ENCODE measurements at regions not wholly inside any gene's neighbourhood (a gene's known extent, or its start where the extent isn't known, plus 50 kb on each side); places are given as distances from the start of the nearest gene placed in this dataset.
"Not testable (repeated sequence)": the region's sequence is repeated elsewhere in the genome, so short reads cannot be mapped to it uniquely, and the experiment has no call there.

- peaks cover 9 to 10% of the 10 kb centered on the region in 2 donors for H3K27me3 Mint-ChIP-seq
Measured at GRCh38 chr9:88596376-88596775, 61.4 kb downstream of the NXNL2 start.

GRCh38 chr9:88604836-88605511 lies 70.0 kb downstream of the NXNL2 start:
- Mint-ChIP-seq H3K27me3 (peaks cover 6 to 11% of the 10 kb centered on the region in 2 donors), H3K27ac (no peak overlapping the region), H3K36me3 (no peaks in the 10 kb centered on the region), H3K4me3 (no peak overlapping the region), H3K9me3 (no peaks in the 10 kb centered on the region), H3K4me1 (no peaks in the 10 kb centered on the region)
- no peak for DNase-seq
- ATAC-seq (replicated peaks): no peak

More at GRCh38 chr9:88596376-88596775, 61.4 kb downstream of the NXNL2 start:
- Mint-ChIP-seq H3K4me1 (peaks cover 11 to 14% of the 10 kb centered on the region in 2 donors), H3K4me3 (no peak overlapping the region), H3K27ac (no peak overlapping the region), H3K36me3 (no peaks in the 10 kb centered on the region), H3K9me3 (no peaks in the 10 kb centered on the region)
- DNase-seq (no peak), ATAC-seq (replicated peaks) (peak; percentile 82 to 89)

- DNase-seq (no peak), ATAC-seq (replicated peaks) (no peak)
- Mint-ChIP-seq H3K36me3 (no peaks in the 10 kb centered on the region), H3K4me3 (no peak overlapping the region), H3K27ac (no peak overlapping the region), H3K9me3 (no peaks in the 10 kb centered on the region), H3K27me3 (peaks cover 4 to 16% of the 10 kb centered on the region in 2 donors), H3K4me1 (no peaks in the 10 kb centered on the region)
Measured at GRCh38 chr9:88605512-88606362, 70.8 kb downstream of the NXNL2 start.

- Mint-ChIP-seq H3K9me3 (peaks cover 15 to 19% of the 10 kb centered on the region in 2 donors), H3K36me3 (peaks cover 0 to 5% of the 10 kb centered on the region in 2 donors), H3K27me3 (peaks cover 9 to 15% of the 10 kb centered on the region in 2 donors)
Measured at GRCh38 chr9:88614359-88614758, 79.4 kb downstream of the NXNL2 start.

GRCh38 chr9:88623698-88624097 lies 88.7 kb downstream of the NXNL2 start:
- Mint-ChIP-seq H3K4me3 (no peak overlapping the region), H3K4me1 (no peaks in the 10 kb centered on the region), H3K27me3 (peaks cover 7 to 17% of the 10 kb centered on the region in 2 donors), H3K27ac (no peak overlapping the region), H3K36me3 (no peaks in the 10 kb centered on the region), H3K9me3 (peaks cover 0 to 2% of the 10 kb centered on the region in 2 donors)
- DNase-seq (no peak), ATAC-seq (replicated peaks) (no peak)

More at GRCh38 chr9:88614359-88614758, 79.4 kb downstream of the NXNL2 start:
- H3K27ac Mint-ChIP-seq: no peak overlapping the region
- ATAC-seq (replicated peaks) (no peak), DNase-seq (no peak)
- H3K4me1 Mint-ChIP-seq: no peaks in the 10 kb centered on the region
- H3K4me3 Mint-ChIP-seq: no peak overlapping the region

- ATAC-seq (replicated peaks): no peak
- Mint-ChIP-seq H3K27me3 (peaks cover 0 to 12% of the 10 kb centered on the region in 2 donors), H3K9me3 (peaks cover 1 to 6% of the 10 kb centered on the region in 2 donors), H3K4me3 (no peak overlapping the region), H3K4me1 (no peaks in the 10 kb centered on the region), H3K36me3 (no peaks in the 10 kb centered on the region), H3K27ac (no peak overlapping the region)
- DNase-seq: no peak
Measured at GRCh38 chr9:88628114-88628513, 93.1 kb downstream of the NXNL2 start.

GRCh38 chr9:88628811-88629210 lies 93.8 kb downstream of the NXNL2 start:
- peaks cover 6 to 9% of the 10 kb centered on the region in 2 donors for H3K9me3 Mint-ChIP-seq
- ATAC-seq (replicated peaks) (no peak), DNase-seq (no peak)
- H3K27ac Mint-ChIP-seq: no peak overlapping the region
- no peaks in the 10 kb centered on the region for H3K36me3 Mint-ChIP-seq
- H3K4me1 Mint-ChIP-seq: no peaks in the 10 kb centered on the region
- H3K4me3 Mint-ChIP-seq: no peak overlapping the region
- peaks cover 0 to 12% of the 10 kb centered on the region in 2 donors for H3K27me3 Mint-ChIP-seq

- Mint-ChIP-seq H3K27me3 (peaks cover under 1 to 12% of the 10 kb centered on the region in 2 donors), H3K9me3 (peaks cover 12% of the 10 kb centered on the region in 2 donors)
- not testable (repeated sequence) for H3K4me3 Mint-ChIP-seq; H3K4me1 Mint-ChIP-seq; H3K36me3 Mint-ChIP-seq; ATAC-seq (replicated peaks); DNase-seq; H3K27ac Mint-ChIP-seq
Measured at GRCh38 chr9:88630574-88630973, 95.6 kb downstream of the NXNL2 start.

- no peaks in the 10 kb centered on the region for H3K4me1 Mint-ChIP-seq
- DNase-seq (no peak), ATAC-seq (replicated peaks) (no peak)
- no peaks in the 10 kb centered on the region for H3K36me3 Mint-ChIP-seq
- H3K9me3 Mint-ChIP-seq: peaks cover 29 to 34% of the 10 kb centered on the region in 2 donors
- H3K27me3 Mint-ChIP-seq: peaks cover 30 to 34% of the 10 kb centered on the region in 2 donors
- no peak overlapping the region for H3K27ac Mint-ChIP-seq
- H3K4me3 Mint-ChIP-seq: no peak overlapping the region
Measured at GRCh38 chr9:88635151-88635550, 100.2 kb downstream of the NXNL2 start.

GRCh38 chr9:88641456-88642240 lies 106.7 kb downstream of the NXNL2 start:
- Mint-ChIP-seq H3K4me3 (no peak overlapping the region), H3K4me1 (no peaks in the 10 kb centered on the region), H3K9me3 (peaks cover 16 to 19% of the 10 kb centered on the region in 2 donors), H3K36me3 (no peaks in the 10 kb centered on the region), H3K27me3 (peaks cover 29 to 45% of the 10 kb centered on the region in 2 donors), H3K27ac (no peak overlapping the region)
- no peak for DNase-seq
- no peak for ATAC-seq (replicated peaks)

GRCh38 chr9:88642336-88642735 lies 107.4 kb downstream of the NXNL2 start:
- peaks cover 33 to 41% of the 10 kb centered on the region in 2 donors for H3K27me3 Mint-ChIP-seq
- H3K9me3 Mint-ChIP-seq: peaks cover 11 to 14% of the 10 kb centered on the region in 2 donors
- no peaks in the 10 kb centered on the region for H3K4me1 Mint-ChIP-seq
- no peak overlapping the region for H3K27ac Mint-ChIP-seq
- ATAC-seq (replicated peaks) (no peak), DNase-seq (no peak)
- no peaks in the 10 kb centered on the region for H3K36me3 Mint-ChIP-seq
- no peak overlapping the region for H3K4me3 Mint-ChIP-seq

GRCh38 chr9:88643931-88644330 lies 109.0 kb downstream of the NXNL2 start:
- DNase-seq: no peak
- Mint-ChIP-seq H3K4me1 (no peaks in the 10 kb centered on the region), H3K27ac (no peak overlapping the region), H3K4me3 (no peak overlapping the region), H3K27me3 (peaks cover 28 to 37% of the 10 kb centered on the region in 2 donors), H3K36me3 (no peaks in the 10 kb centered on the region), H3K9me3 (peaks cover 0 to 5% of the 10 kb centered on the region in 2 donors)
- no peak for ATAC-seq (replicated peaks)

GRCh38 chr9:88645172-88645878 lies 110.3 kb downstream of the NXNL2 start:
- Mint-ChIP-seq H3K9me3 (peaks cover 0 to 5% of the 10 kb centered on the region in 2 donors), H3K27ac (no peak overlapping the region), H3K4me1 (no peaks in the 10 kb centered on the region), H3K4me3 (no peak overlapping the region), H3K36me3 (no peaks in the 10 kb centered on the region), H3K27me3 (peaks cover 28 to 36% of the 10 kb centered on the region in 2 donors)
- DNase-seq (no peak), ATAC-seq (replicated peaks) (no peak)

- H3K4me3 Mint-ChIP-seq: no peak overlapping the region
- H3K27ac Mint-ChIP-seq: no peak overlapping the region
- ATAC-seq (replicated peaks): no peak
- H3K4me1 Mint-ChIP-seq: no peaks in the 10 kb centered on the region
- DNase-seq: no peak
- peaks cover 0 to 5% of the 10 kb centered on the region in 2 donors for H3K9me3 Mint-ChIP-seq
- peaks cover 28 to 36% of the 10 kb centered on the region in 2 donors for H3K27me3 Mint-ChIP-seq
- no peaks in the 10 kb centered on the region for H3K36me3 Mint-ChIP-seq
Measured at GRCh38 chr9:88645879-88646199, 110.9 kb downstream of the NXNL2 start.

Data from stimulated activated naive B cell treated with anti-CD40 and anti-IgM and Interleukin-4, amounts not matched to agents 10 μg/mL and 1 μg/mL and 100 μg/mL, for 72 hours (primary cell).